ENCODE measurements at regions not wholly inside any gene's neighbourhood (a gene's known extent, or its start where the extent isn't known, plus 50 kb on each side); places are given as distances from the start of the nearest gene placed in this dataset.

DNA sequence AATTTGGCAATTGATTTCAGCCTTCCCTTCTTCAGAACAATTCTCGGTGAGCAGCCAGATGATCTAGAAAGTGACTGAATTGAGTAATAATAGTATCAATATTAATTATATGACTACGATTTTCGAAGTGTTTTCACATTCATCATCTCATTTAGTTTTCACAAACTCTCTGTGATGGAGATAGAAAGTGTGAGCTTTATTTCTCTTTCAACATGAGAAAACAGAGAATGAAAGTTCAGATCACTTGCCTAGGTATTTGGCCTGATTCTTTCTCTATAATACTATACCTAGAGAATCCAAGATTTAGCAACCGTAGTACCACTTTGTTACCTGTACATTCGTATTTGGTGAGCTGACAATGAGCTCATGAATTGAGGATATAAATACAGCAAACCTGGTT is 739.2 kb upstream of the NR2F2 start (continued):
- TF ChIP-seq CHD7 (IDR thresholded peaks at IDR 0.05; ENCODE audit: insufficient replicate concordance, low read length) (no peak), SUZ12 (IDR thresholded peaks at IDR 0.05; ENCODE audit: low read length) (no peak), CREB1 (IDR thresholded peaks at IDR 0.05) (no peak), HDAC2 (IDR thresholded peaks at IDR 0.05; ENCODE audit: borderline replicate concordance in 1 of 2, low read depth in 2 of 2, low read length in 2 of 2) (no peak)

Data from H1 (cell line).